ENCODE measurements at regions not wholly inside any gene's neighbourhood (a gene's known extent, or its start where the extent isn't known, plus 50 kb on each side); places are given as distances from the start of the nearest gene placed in this dataset.

- TF ChIP-seq EZH2 (IDR thresholded peaks at IDR 0.05; ENCODE audit: borderline replicate concordance, low read length) = no peak
- TF ChIP-seq CTCF (conservative IDR thresholded peaks at IDR 0.05 in 1 of 2, IDR thresholded peaks at IDR 0.05 in 1 of 2; ENCODE audit: extremely low read depth in 1 of 2, insufficient read depth in 1 of 2, low read depth in 1 of 2, low read length in 2 of 2) = no peak
Observed at GRCh38 chr12:128012110-128012509, 254.9 kb upstream of the TMEM132C start.

All from mammary epithelial cell (primary cell).